Chondrocyte (in vitro differentiated cells): ENCODE measurements at regions not wholly inside any gene's neighbourhood (a gene's known extent, or its start where the extent isn't known, plus 50 kb on each side); places are given as distances from the start of the nearest gene placed in this dataset.

Source experiments
- DNase-seq: peaks from one replicate; pipeline ENCODE4 v3.0.0; 2021; ENCODE audit warnings: mixed read lengths, low spot score
- H3K27ac Mint-ChIP-seq: one replicate; pipeline ENCODE4 v1.8.0; 2021; ENCODE audit warnings: mild to moderate bottlenecking, moderate library complexity, mixed read lengths; ENCODE audit not compliant: unreplicated experiment
- H3K27me3 Mint-ChIP-seq: 2 replicates; pipeline ENCODE4 v1.8.0; 2021; ENCODE audit warnings: low read depth, mixed read lengths
- H3K36me3 Mint-ChIP-seq: 2 replicates; pipeline ENCODE4 v1.8.0; 2021; ENCODE audit warnings: low read depth, mixed read lengths
- H3K4me1 Mint-ChIP-seq: 2 replicates; pipeline ENCODE4 v1.8.0; 2021; ENCODE audit warnings: low read depth, mild to moderate bottlenecking, mixed read lengths
- H3K4me3 Mint-ChIP-seq: one replicate; pipeline ENCODE4 v1.8.0; 2021; ENCODE audit warnings: mild to moderate bottlenecking, moderate library complexity, mixed read lengths; ENCODE audit not compliant: unreplicated experiment
- H3K9me3 Mint-ChIP-seq: 2 replicates; pipeline ENCODE4 v1.8.0; 2021; ENCODE audit warnings: low read depth, mixed read lengths
- TF ChIP-seq, protein P1 (sequence below): fragments of 200-600 bp; sonication (generic); IDR thresholded peaks from 2 replicates; pipeline ENCODE4 v1.5.0; 2021; ENCODE audit warnings: antibody characterized with exemption, mild to moderate bottlenecking, moderate library complexity

DNA sequence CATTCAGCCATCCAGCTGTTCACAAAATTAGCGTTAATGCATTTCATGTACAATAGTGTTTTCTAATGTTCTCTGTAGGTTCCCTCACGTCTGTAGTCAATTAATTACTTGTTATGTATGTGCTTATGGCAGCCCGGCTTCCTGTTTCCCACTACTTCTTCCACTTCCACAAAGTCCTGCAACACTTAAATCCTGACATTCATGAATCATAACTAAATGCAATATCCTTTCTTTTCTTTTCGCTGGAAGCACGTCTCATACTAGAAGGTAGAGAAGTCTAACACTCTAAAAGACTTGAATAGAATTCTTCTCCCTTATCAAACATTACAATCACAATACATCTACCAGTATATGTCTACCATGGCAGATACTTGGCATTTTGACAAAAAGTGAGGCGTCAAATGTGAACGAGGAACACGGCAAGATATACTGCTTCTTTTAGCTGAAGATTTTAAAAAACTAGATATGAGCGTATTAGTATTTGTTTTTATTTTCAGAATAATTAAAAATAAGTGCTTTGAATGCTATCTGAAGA is 239.0 kb upstream of the DIAPH2 start:
- Mint-ChIP-seq H3K4me3 (no peak overlapping the region), H3K27ac (no peak overlapping the region), H3K27me3 (no peaks in the 10 kb centered on the region), H3K4me1 (peaks cover 14% of the 10 kb centered on the region), H3K9me3 (no peaks in the 10 kb centered on the region), H3K36me3 (no peaks in the 10 kb centered on the region)
- no peak for DNase-seq
- TF ChIP-seq, protein P1, sequence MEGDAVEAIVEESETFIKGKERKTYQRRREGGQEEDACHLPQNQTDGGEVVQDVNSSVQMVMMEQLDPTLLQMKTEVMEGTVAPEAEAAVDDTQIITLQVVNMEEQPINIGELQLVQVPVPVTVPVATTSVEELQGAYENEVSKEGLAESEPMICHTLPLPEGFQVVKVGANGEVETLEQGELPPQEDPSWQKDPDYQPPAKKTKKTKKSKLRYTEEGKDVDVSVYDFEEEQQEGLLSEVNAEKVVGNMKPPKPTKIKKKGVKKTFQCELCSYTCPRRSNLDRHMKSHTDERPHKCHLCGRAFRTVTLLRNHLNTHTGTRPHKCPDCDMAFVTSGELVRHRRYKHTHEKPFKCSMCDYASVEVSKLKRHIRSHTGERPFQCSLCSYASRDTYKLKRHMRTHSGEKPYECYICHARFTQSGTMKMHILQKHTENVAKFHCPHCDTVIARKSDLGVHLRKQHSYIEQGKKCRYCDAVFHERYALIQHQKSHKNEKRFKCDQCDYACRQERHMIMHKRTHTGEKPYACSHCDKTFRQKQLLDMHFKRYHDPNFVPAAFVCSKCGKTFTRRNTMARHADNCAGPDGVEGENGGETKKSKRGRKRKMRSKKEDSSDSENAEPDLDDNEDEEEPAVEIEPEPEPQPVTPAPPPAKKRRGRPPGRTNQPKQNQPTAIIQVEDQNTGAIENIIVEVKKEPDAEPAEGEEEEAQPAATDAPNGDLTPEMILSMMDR: no peak

DNA sequence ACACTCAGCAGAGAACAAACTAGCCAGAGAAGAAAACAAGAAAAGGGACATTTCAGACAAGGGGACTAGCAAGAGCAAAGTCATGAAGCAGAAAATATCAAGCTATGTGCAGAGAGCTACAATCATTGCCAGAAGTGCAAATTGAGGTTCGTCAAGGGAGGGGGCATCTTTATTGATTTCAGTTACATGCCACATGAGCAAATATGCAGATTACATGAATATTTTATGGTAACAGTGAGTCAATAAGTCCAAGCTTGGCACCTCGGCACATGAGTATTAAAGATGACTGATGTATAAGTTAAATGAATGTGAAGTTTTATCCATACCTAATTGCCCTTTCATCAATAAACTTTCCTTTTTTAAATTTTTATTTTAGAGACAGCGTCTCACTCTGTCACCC is 238.1 kb upstream of the DIAPH2 start:
- Mint-ChIP-seq H3K36me3 (no peaks in the 10 kb centered on the region), H3K27me3 (no peaks in the 10 kb centered on the region), H3K9me3 (no peaks in the 10 kb centered on the region), H3K4me1 (peaks cover 14% of the 10 kb centered on the region), H3K27ac (no peak overlapping the region), H3K4me3 (no peak overlapping the region)
- no peak for DNase-seq
- TF ChIP-seq, protein P1: no peak

- Mint-ChIP-seq H3K4me1 (peaks cover 14% of the 10 kb centered on the region), H3K36me3 (no peaks in the 10 kb centered on the region), H3K27me3 (no peaks in the 10 kb centered on the region), H3K4me3 (no peak overlapping the region), H3K9me3 (no peaks in the 10 kb centered on the region), H3K27ac (no peak overlapping the region)
- TF ChIP-seq, protein P1: no peak
- DNase-seq: no peak
Measured at GRCh38 chrX:96447161-96447560, 237.5 kb upstream of the DIAPH2 start.

GRCh38 chrX:96449191-96449590 is 235.5 kb upstream of the DIAPH2 start:
- Mint-ChIP-seq H3K36me3 (no peaks in the 10 kb centered on the region), H3K27me3 (no peaks in the 10 kb centered on the region), H3K4me3 (no peak overlapping the region), H3K27ac (no peak overlapping the region), H3K4me1 (peaks cover 6% of the 10 kb centered on the region), H3K9me3 (no peaks in the 10 kb centered on the region)
- no peak for DNase-seq
- TF ChIP-seq, protein P1: no peak

GRCh38 chrX:96449896-96450295 is 234.7 kb upstream of the DIAPH2 start:
- Mint-ChIP-seq H3K4me3 (no peak overlapping the region), H3K4me1 (peaks cover 6% of the 10 kb centered on the region), H3K9me3 (no peaks in the 10 kb centered on the region), H3K27ac (no peak overlapping the region), H3K27me3 (no peaks in the 10 kb centered on the region), H3K36me3 (no peaks in the 10 kb centered on the region)
- DNase-seq: no peak
- TF ChIP-seq, protein P1: no peak
